IMR-90 (cell line): ENCODE measurements at regions not wholly inside any gene's neighbourhood (a gene's known extent, or its start where the extent isn't known, plus 50 kb on each side); places are given as distances from the start of the nearest gene placed in this dataset.

ENCODE experiments used
- ATAC-seq: fragments of 200-7000 bp; cut with Tn5 transposase; 2 replicates; pipeline ENCODE4 v1.9.1; 2020; ENCODE audit warnings: low read depth, mild to moderate bottlenecking, moderate library complexity
- BruUV-seq: library from RNA; stranded (reverse); fragments of 400-500 nt; replicated peaks from 2 replicates; lab custom pipeline; 2021; lab: Mats Ljungman, UMichigan
- CTCF ChIA-PET: fragments of 300-600 bp; formaldehyde crosslinking; extraction: SDS; loops from one replicate; lab custom pipeline; 2021; ENCODE audit warnings: antibody characterized with exemption; lab: Yijun Ruan, JAX
- POLR2A ChIA-PET: fragments of 300-600 bp; sonication (Branson Sonifier 250); formaldehyde crosslinking; loops from one replicate; lab custom pipeline; 2022; ENCODE audit warnings: antibody characterized with exemption; ENCODE audit not compliant: unreplicated experiment; lab: Charles Lee
- DNase-seq: peaks from one replicate; pipeline ENCODE4 v3.0.0; 2013
- H2AFZ ChIP-seq: replicated peaks from 2 replicates; pipeline ENCODE3; 2013; ENCODE audit warnings: low read length, mild to moderate bottlenecking; ENCODE audit not compliant: poor library complexity
- H2AK5ac ChIP-seq: 2 replicates; pipeline ENCODE4 v1.6.1; 2013; ENCODE audit warnings: low read depth, low read length, inconsistent platforms
- H2AK9ac ChIP-seq: replicated peaks from 2 replicates; pipeline ENCODE3; 2013; ENCODE audit warnings: mild to moderate bottlenecking, low read depth, low read length, moderate library complexity; ENCODE audit not compliant: poor library complexity
- H2BK120ac ChIP-seq: 2 replicates; pipeline ENCODE4 v1.6.1; 2013; ENCODE audit warnings: low read depth, low read length, inconsistent platforms
- H2BK15ac ChIP-seq: 3 replicates; pipeline ENCODE4 v1.6.1; 2013; ENCODE audit warnings: low read depth, low read length, inconsistent platforms
- H2BK20ac ChIP-seq: 2 replicates; pipeline ENCODE4 v1.6.1; 2013; ENCODE audit warnings: low read depth, mild to moderate bottlenecking, inconsistent platforms, low read length, moderate library complexity
- H2BK5ac ChIP-seq: 2 replicates; pipeline ENCODE4 v1.6.1; 2013; ENCODE audit warnings: mild to moderate bottlenecking, low read depth, low read length, inconsistent platforms; ENCODE audit not compliant: poor library complexity, severe bottlenecking
- H3K14ac ChIP-seq: replicated peaks from 2 replicates; pipeline ENCODE4 v1.6.1; 2013; ENCODE audit warnings: low read depth, low read length, inconsistent platforms
- H3K18ac ChIP-seq: 2 replicates; pipeline ENCODE4 v1.6.1; 2013; ENCODE audit warnings: low read depth, low read length, control low read depth
- H3K23ac ChIP-seq: 2 replicates; pipeline ENCODE4 v1.6.1; 2013; ENCODE audit warnings: low read depth, low read length, inconsistent platforms
- H3K27ac ChIP-seq: 2 replicates; pipeline ENCODE4 v1.5.1; 2013; ENCODE audit warnings: mild to moderate bottlenecking, control low read depth, low read length; ENCODE audit not compliant: insufficient read depth
- H3K27me3 ChIP-seq: 2 replicates; pipeline ENCODE4 v1.6.1; 2013; ENCODE audit warnings: low read length; ENCODE audit not compliant: control insufficient read depth, insufficient read depth
- H3K36me3 ChIP-seq: 2 replicates; pipeline ENCODE4 v1.6.1; 2013; ENCODE audit warnings: low read length, mixed read lengths; ENCODE audit not compliant: control insufficient read depth, insufficient read depth
- H3K4ac ChIP-seq: 2 replicates; pipeline ENCODE4 v1.6.1; 2013; ENCODE audit warnings: low read depth, low read length, inconsistent platforms
- H3K4me1 ChIP-seq: 2 replicates; pipeline ENCODE4 v1.6.1; 2013; ENCODE audit warnings: low read length, mixed read lengths; ENCODE audit not compliant: control insufficient read depth, insufficient read depth
- H3K4me2 ChIP-seq: 2 replicates; pipeline ENCODE4 v1.6.1; 2013; ENCODE audit warnings: low read depth, mild to moderate bottlenecking, control low read depth, low read length, moderate library complexity
- H3K4me3 ChIP-seq: 2 replicates; pipeline ENCODE4 v1.5.1; 2013; ENCODE audit warnings: low read depth, mild to moderate bottlenecking, control low read depth, low read length, moderate library complexity; ENCODE audit not compliant: insufficient read depth
- H3K56ac ChIP-seq: 2 replicates; pipeline ENCODE4 v1.6.1; 2013; ENCODE audit warnings: low read length, inconsistent platforms; ENCODE audit not compliant: insufficient read depth; ENCODE audit errors: extremely low read depth
- H3K79me1 ChIP-seq, 2 experiments: 2 replicates each; pipeline ENCODE4 v1.6.1; 2013; ENCODE audit warnings: low read length in 2 of 2, inconsistent platforms in 1 of 2, low read depth in 1 of 2
- H3K9ac ChIP-seq: 2 replicates; pipeline ENCODE4 v1.6.1; 2013; ENCODE audit warnings: low read depth, low read length, control low read depth
- H3K9me1 ChIP-seq: 2 replicates; pipeline ENCODE4 v1.6.1; 2013; ENCODE audit warnings: low read length, inconsistent platforms; ENCODE audit not compliant: insufficient read depth
- H3K9me3 ChIP-seq: 2 replicates; pipeline ENCODE4 v1.6.1; 2013; ENCODE audit warnings: low read length; ENCODE audit not compliant: control insufficient read depth, insufficient read depth
- H4K20me1 ChIP-seq: 2 replicates; pipeline ENCODE4 v1.6.1; 2013; ENCODE audit warnings: low read length, inconsistent platforms; ENCODE audit not compliant: insufficient read depth
- H4K5ac ChIP-seq: 2 replicates; pipeline ENCODE4 v1.6.1; 2013; ENCODE audit warnings: mild to moderate bottlenecking, low read depth, low read length, control low read depth
- H4K8ac ChIP-seq, 2 experiments: 2 replicates each; pipeline ENCODE4 v1.6.1; 2013; ENCODE audit warnings: low read depth in 2 of 2, low read length in 2 of 2, control low read depth in 1 of 2, inconsistent platforms in 1 of 2
- H4K91ac ChIP-seq: 2 replicates; pipeline ENCODE4 v1.6.1; 2013; ENCODE audit warnings: low read depth, low read length, inconsistent platforms; ENCODE audit not compliant: insufficient read depth
- BHLHE40 ChIP-seq: fragments of 150-350 bp; IDR thresholded peaks from 2 replicates; pipeline ENCODE4 v1.6.1; 2016; ENCODE audit warnings: mild to moderate bottlenecking, low read depth, low read length
- CEBPB ChIP-seq: IDR thresholded peaks from 2 replicates; pipeline ENCODE4 v1.6.1; 2012; ENCODE audit warnings: low read depth, low read length, improper control_type of control experiment
- CHD1 ChIP-seq: IDR thresholded peaks from 2 replicates; pipeline ENCODE4 v1.6.1; 2012; ENCODE audit warnings: low read depth, low read length, improper control_type of control experiment
- CTCF ChIP-seq: conservative IDR thresholded peaks from 2 replicates; pipeline ENCODE4 v1.5.1; 2012; ENCODE audit warnings: mild to moderate bottlenecking, low read depth, low read length, improper control_type of control experiment
- ELK1 ChIP-seq: fragments of 150-350 bp; IDR thresholded peaks from 2 replicates; pipeline ENCODE4 v1.6.1; 2016; ENCODE audit warnings: low read depth, mild to moderate bottlenecking, low read length, moderate library complexity, borderline replicate concordance
- MAFK ChIP-seq: IDR thresholded peaks from 2 replicates; pipeline ENCODE4 v1.6.1; 2012; ENCODE audit warnings: low read depth, low read length, improper control_type of control experiment
- MAZ ChIP-seq: IDR thresholded peaks from 2 replicates; pipeline ENCODE4 v1.6.1; 2012; ENCODE audit warnings: low read depth, mild to moderate bottlenecking, low read length, improper control_type of control experiment, moderate library complexity, borderline replicate concordance
- MXI1 ChIP-seq: IDR thresholded peaks from 2 replicates; pipeline ENCODE4 v1.6.1; 2012; ENCODE audit warnings: low read depth, mild to moderate bottlenecking, low read length, moderate library complexity, borderline replicate concordance
- NFE2L2 ChIP-seq: fragments of 150-350 bp; IDR thresholded peaks from 2 replicates; pipeline ENCODE4 v1.6.1; 2016; ENCODE audit warnings: low read depth, mild to moderate bottlenecking, low read length
- POLR2A ChIP-seq: IDR thresholded peaks from 2 replicates; pipeline ENCODE4 v1.6.1; 2012; ENCODE audit warnings: mild to moderate bottlenecking, low read depth, low read length
- RAD21 ChIP-seq: IDR thresholded peaks from 2 replicates; pipeline ENCODE4 v1.6.1; 2012; ENCODE audit warnings: low read length, improper control_type of control experiment
- RCOR1 ChIP-seq: IDR thresholded peaks from 2 replicates; pipeline ENCODE4 v1.6.1; 2012; ENCODE audit warnings: mild to moderate bottlenecking, low read length, improper control_type of control experiment; ENCODE audit not compliant: insufficient replicate concordance
- RFX5 ChIP-seq: IDR thresholded peaks from 2 replicates; pipeline ENCODE4 v1.8.0; 2012; ENCODE audit warnings: low read depth, mild to moderate bottlenecking, low read length, moderate library complexity
- SMC3 ChIP-seq: fragments of 150-350 bp; IDR thresholded peaks from 2 replicates; pipeline ENCODE4 v1.6.1; 2016; ENCODE audit warnings: low read depth, mild to moderate bottlenecking, antibody characterized with exemption, low read length, moderate library complexity
- USF2 ChIP-seq: fragments of 150-350 bp; IDR thresholded peaks from 2 replicates; pipeline ENCODE4 v1.6.1; 2017; ENCODE audit warnings: mild to moderate bottlenecking, antibody characterized with exemption, low read length, low read depth
- WGBS, 2 experiments: methylation state at CpG; one replicate each; pipeline versions ENCODE4 v1.1.5 to v1.1.7; 2013; ENCODE audit warnings: missing lambda C conversion rate in 2 of 2; ENCODE audit not compliant: insufficient read length in 1 of 2; ENCODE audit errors: extremely low coverage in 2 of 2; 5-methylcytosine and 5-hydroxymethylcytosine counted together
- dilution Hi-C: fragments of 300-500 bp; cut with HindIII; formaldehyde crosslinking; loops from one replicate; pipeline ENCODE4 v1.14.3; 2018; ENCODE audit warnings: low sequenced_read_pairs; ENCODE audit not compliant: unreplicated experiment
- in situ Hi-C: fragments of 300-500 bp; cut with MboI; formaldehyde crosslinking; loops from 3 replicates; pipeline ENCODE4 v1.14.3; 2019; ENCODE audit warnings: low sequenced_read_pairs, inconsistent platforms, mixed read lengths
- intact Hi-C: fragments of 100-400 bp; cut with micrococcal nuclease; formaldehyde crosslinking; loops from 2 replicates; pipeline ENCODE4 v1.10.0; 2022

GRCh38 chr1:69128204-69128603 lies 439.5 kb upstream of the LRRC7 start:
- Histone ChIP-seq H3K9me3 (no peaks in the 10 kb centered on the region; the same call in 1 of the 2 replicates), H2BK120ac (no peak overlapping the region), H4K8ac (no peak overlapping the region), H3K56ac (no peak overlapping the region), H3K14ac (no peak overlapping the region), H3K9me1 (no peaks in the 10 kb centered on the region), H3K36me3 (no peaks in the 10 kb centered on the region), H3K4ac (no peak overlapping the region), H3K27me3 (no peaks in the 10 kb centered on the region), H3K23ac (no peak overlapping the region), H3K4me3 (no peak overlapping the region), H2AK5ac (no peak overlapping the region), H4K5ac (no peak overlapping the region), H3K9ac (no peak overlapping the region), H2BK5ac (no peak overlapping the region), H2BK20ac (no peak overlapping the region), H4K20me1 (no peaks in the 10 kb centered on the region), H2AK9ac (no peak overlapping the region), H4K91ac (no peak overlapping the region), H3K4me2 (no peak overlapping the region), H2AFZ (no peak overlapping the region), H3K79me1 (no peaks in the 10 kb centered on the region), H3K4me1 (no peaks in the 10 kb centered on the region), H3K27ac (no peak overlapping the region), H3K18ac (no peak overlapping the region), H2BK15ac (no peak overlapping the region)
- CTCF ChIA-PET = no interaction called here
- dilution Hi-C loops = no loop called here
- no peak for ATAC-seq
- intact Hi-C loops = no loop called here
- DNase-seq = no peak
- TF ChIP-seq POLR2A = no peak
- TF ChIP-seq MAZ = no peak
- no peak for TF ChIP-seq RAD21
- no peak for TF ChIP-seq MAFK
- no peak for TF ChIP-seq ELK1
- no peak for TF ChIP-seq RCOR1
- no peak for TF ChIP-seq USF2
- TF ChIP-seq CTCF = no peak
- TF ChIP-seq RFX5 = no peak
- no peak for TF ChIP-seq CEBPB
- no peak for TF ChIP-seq NFE2L2
- TF ChIP-seq BHLHE40 = no peak
- TF ChIP-seq SMC3 = no peak
- TF ChIP-seq MXI1 = no peak
- TF ChIP-seq CHD1 = no peak
- in situ Hi-C loops = no loop called here
- no CpG with 5 or more reads among the region's 4 CpGs for WGBS, 2 experiments
- no TSS peak for BruUV-seq
- POLR2A ChIA-PET = no interaction called here
